GM19463 (cell line): ENCODE measurements at regions not wholly inside any gene's neighbourhood (a gene's known extent, or its start where the extent isn't known, plus 50 kb on each side); places are given as distances from the start of the nearest gene placed in this dataset.
"Not testable (repeated sequence)": the region's sequence is repeated elsewhere in the genome, so short reads cannot be mapped to it uniquely, and the experiment has no call there.

Source experiments
- ATAC-seq: cut with Tn5 transposase; IDR thresholded peaks from one replicate; pipeline ENCODE4 v1.9.1; 2021; ENCODE audit warnings: mild to moderate bottlenecking, moderate library complexity; ENCODE audit not compliant: unreplicated experiment

DNA sequence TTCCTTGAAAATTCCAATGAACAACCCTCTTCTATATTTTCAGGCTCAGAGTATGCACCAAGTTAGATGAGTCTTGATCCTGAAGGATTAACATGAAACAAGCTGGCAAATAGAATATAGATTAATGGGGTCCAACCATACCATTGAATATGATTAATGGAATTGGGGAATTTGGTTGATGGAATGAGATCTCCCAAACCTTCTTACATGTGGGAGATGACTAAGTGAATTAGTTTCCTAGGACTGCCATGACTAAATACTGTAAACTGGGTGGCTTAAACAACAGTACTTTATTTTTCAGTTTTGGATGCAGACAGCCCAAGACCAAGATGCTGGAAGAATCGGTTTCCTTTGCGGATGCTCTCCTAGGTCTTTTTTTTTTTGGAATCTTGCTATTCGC lies 347.0 kb downstream of the QKI start:
- no peak for ATAC-seq

DNA sequence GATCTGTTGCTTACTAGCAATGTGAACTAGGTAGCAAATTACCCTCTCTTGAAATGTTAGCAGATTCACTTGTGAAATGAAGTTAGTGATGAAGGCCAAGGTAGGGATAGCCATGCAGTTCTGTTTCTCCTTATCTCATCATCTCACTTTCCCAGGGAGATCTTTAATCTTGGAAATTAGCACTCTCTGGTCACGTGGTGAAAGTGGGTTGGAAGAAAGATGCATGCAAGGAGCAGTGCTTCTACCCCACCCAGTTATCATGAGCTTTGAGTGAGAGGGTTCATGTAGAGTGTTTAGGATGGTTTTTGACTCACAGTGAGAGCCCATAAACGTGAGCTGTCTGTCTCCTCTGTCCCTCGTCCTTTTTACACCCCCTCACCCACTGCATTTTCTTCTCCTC lies 346.3 kb downstream of the QKI start:
- ATAC-seq = no peak

- ATAC-seq = no peak
These were observed 345.0 kb downstream of the QKI start for GRCh38 chr6:163759542-163759941.

GRCh38 chr6:163757520-163757919 lies 343.0 kb downstream of the QKI start:
- ATAC-seq = no peak

DNA sequence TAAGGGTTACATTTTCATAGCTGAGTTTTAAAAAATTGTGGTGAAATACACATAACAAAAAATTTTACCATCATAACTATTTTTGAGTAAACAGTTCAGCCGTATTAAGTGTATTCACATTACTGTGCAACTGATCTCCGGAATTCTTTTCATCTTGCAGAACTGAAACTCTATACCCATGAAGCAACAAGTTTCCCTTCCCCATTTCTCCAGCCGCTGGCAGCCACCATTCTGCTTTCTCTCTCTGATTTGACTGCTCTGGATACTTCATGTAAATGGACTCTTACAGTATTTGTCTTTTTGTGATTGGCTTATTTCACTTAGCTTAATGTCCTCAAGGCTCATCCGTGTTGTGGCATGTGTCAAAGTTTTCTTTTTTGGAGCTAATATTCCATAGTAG lies 341.6 kb downstream of the QKI start:
- ATAC-seq = peak; percentile 100

- no peak for ATAC-seq
These were observed 340.3 kb downstream of the QKI start for GRCh38 chr6:163754866-163755265.

- no peak for ATAC-seq
These were observed 338.9 kb downstream of the QKI start for GRCh38 chr6:163753430-163753829.

- no peak for ATAC-seq
These were observed 337.9 kb downstream of the QKI start for GRCh38 chr6:163752446-163752845.

DNA sequence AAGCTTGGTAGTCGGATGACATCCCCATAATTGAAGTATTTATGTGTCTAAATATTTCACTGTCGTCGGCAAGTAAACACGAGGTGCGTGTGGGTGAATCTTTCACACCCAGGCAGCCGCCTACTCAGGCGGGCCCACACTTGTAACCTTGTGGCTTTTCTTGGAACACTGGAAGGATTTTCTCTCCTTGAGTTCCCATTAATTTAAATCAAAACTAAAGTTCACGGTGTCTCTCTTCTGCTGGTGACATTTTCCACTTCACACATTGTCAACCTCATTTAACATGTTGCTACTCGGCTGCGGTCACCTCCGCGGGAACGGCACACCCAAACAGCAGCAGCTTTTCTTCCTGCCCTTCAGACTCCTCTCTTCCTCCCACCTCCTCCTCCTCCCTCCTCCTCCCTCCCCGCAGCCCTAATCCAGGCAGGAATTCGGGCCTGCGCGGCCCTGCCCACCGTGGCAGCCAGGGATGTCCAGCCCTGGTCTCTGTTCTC lies 336.6 kb downstream of the QKI start:
- ATAC-seq = no peak

GRCh38 chr6:163750431-163751031 lies 336.0 kb downstream of the QKI start:
- ATAC-seq = no peak

GRCh38 chr6:163748886-163749285 lies 334.4 kb downstream of the QKI start:
- ATAC-seq = no peak

DNA sequence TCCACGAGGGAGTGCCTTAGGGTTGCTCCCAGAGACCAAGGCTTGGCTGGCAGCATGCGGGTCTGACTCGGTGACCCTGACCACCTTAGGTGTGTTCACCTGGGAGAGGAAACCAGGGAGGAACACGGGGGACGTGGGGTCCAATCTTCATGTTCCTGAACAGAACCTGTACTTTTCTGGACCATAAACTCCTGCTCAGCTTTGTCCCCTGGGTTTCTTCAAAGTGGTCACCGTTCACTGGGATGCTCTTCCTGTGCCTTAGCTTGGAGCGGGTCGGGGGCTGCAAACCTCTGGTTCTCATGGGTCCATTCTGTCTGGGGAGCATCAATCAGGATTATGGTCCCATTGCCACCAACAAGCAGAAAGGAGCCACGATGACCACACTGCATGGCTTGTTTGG lies 333.5 kb downstream of the QKI start:
- ATAC-seq = no peak

DNA sequence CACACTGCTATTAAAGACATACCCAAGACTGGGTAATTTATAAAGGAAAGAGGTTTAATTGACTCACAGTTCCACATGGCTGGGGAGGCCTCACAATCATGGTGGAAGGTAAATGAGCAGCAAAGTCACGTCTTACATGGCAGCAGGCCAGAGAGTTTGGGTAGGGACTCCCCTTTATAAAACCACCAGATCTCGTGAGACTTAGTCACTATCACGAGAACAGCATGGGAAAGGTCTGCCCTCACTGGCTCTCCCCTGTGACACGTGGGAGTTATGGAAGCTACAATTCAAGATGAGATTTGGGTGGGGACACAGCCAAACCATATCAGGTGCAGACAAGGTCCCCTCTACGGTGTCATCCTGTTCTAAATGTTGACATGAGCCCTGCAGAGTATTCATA lies 332.5 kb downstream of the QKI start:
- ATAC-seq = not testable (repeated sequence)

- ATAC-seq = no peak
These were observed 331.2 kb downstream of the QKI start for GRCh38 chr6:163745536-163746400.

GRCh38 chr6:163744256-163744925 lies 329.9 kb downstream of the QKI start:
- no peak for ATAC-seq

GRCh38 chr6:163743796-163744195 lies 329.3 kb downstream of the QKI start:
- no peak for ATAC-seq

DNA sequence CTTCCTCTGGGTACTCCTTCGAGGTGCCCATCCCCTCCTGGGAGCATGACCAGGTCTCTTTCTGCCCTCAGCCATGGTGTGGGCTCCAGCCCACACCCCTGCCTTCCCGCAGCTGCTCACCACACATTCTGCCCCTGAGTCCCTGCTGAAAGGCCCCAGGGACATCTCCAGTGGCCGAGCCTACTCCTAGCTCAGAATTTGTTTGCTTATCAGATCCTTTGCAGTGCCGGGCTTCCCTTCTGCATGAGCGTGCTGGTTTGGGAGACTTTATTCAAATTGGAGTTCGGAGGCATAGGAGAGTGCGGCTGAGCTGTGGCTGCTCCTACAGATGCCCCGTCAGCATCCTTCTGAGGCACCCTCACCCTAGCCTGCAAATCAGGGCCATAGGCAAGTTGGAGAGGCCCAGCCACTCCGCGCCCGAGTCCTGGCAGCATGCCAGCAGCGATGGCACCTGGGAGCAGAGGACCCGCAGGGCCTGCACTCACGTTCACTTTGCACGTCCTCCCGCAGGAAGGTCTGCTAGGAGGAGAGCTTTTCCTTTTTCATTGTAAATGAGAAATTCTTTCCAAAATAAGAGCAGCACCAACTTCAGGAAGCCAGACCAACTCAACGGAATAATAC lies 327.3 kb downstream of the QKI start:
- no peak for ATAC-seq

GRCh38 chr6:163741342-163741741 lies 326.8 kb downstream of the QKI start:
- ATAC-seq = no peak

DNA sequence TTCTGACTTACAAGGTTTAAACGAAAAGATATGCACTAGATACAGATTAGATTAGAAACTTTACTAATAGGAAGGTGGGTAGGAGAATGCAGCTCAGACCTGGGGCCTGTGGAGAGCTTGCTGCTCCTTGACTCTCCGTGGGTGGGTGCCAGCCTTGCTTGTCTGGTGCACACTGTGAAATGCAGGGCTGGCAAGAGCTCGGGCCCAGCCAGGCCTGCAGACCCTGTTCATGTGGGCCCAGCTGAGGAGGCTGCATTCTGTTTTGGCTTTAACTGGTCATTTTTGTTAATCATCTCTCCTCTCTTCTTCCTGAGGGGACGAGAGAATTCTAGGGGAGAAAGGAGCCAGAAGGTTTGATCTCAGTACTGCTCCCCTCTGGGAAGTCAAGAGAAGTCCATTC lies 325.4 kb downstream of the QKI start:
- no peak for ATAC-seq

DNA sequence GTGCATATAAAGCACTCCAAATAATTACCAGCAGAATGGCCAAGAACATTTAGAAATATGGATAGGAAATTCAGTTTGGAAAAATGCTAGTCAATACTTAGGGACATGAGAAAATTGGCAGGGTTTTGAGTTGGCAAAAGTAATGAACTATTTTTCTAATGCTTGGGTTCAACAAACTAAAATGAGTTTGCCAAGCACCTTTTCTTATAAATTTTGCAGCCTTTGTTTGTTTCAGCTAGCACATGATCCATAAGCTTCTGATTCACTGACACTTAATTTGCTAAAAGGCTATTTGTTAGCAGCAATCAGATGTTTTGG lies 324.8 kb downstream of the QKI start:
- ATAC-seq = no peak

- no peak for ATAC-seq
These were observed 324.3 kb downstream of the QKI start for GRCh38 chr6:163738725-163739407.
